ENCODE measurements at regions not wholly inside any gene's neighbourhood (a gene's known extent, or its start where the extent isn't known, plus 50 kb on each side); places are given as distances from the start of the nearest gene placed in this dataset.
"Not testable (repeated sequence)": the region's sequence is repeated elsewhere in the genome, so short reads cannot be mapped to it uniquely, and the experiment has no call there.

GRCh38 chr6:94953867-94954631 lies 623.3 kb upstream of the MANEA start:
- peak in 1 of 2 experiments; percentile 29 for DNase-seq

GRCh38 chr6:94955156-94955555 lies 622.2 kb upstream of the MANEA start:
- peak in 1 of 2 experiments; percentile 69 for DNase-seq

- peak; percentile 29 to 34 for DNase-seq
Measured at GRCh38 chr6:94956910-94957309, 620.4 kb upstream of the MANEA start.

- DNase-seq: not testable (repeated sequence)
Measured at GRCh38 chr6:94964703-94965102, 612.6 kb upstream of the MANEA start.

- DNase-seq: no peak
Measured at GRCh38 chr6:94988701-94989100, 588.6 kb upstream of the MANEA start.

GRCh38 chr6:95017922-95018321 lies 559.4 kb upstream of the MANEA start:
- no peak for DNase-seq

All from NCI-H2081 (cell line).